Activated naive CD4-positive, alpha-beta T cell treated with anti-CD3 and anti-CD28 coated beads, Interleukin-2, amount 50 U/mL, for 72 hours (primary cell): ENCODE measurements at regions not wholly inside any gene's neighbourhood (a gene's known extent, or its start where the extent isn't known, plus 50 kb on each side); places are given as distances from the start of the nearest gene placed in this dataset.

ENCODE experiments used
- ATAC-seq, 2 donors: fragments of 150-1000 bp; cut with Tn5 transposase; 2 replicates each; pipeline ENCODE4 v1.10.0; 2021; ENCODE audit warnings: mild to moderate bottlenecking in 2 of 2, moderate library complexity in 2 of 2
- DNase-seq, 2 donors: peaks; one replicate each; pipeline ENCODE4 v3.0.0; 2021 to 2022; ENCODE audit warnings: low spot score in 2 of 2
- H3K27ac Mint-ChIP-seq, 2 donors: one replicate each; pipeline ENCODE4 v1.8.0; 2022; ENCODE audit warnings: mild to moderate bottlenecking in 2 of 2, mixed read lengths in 2 of 2
- H3K36me3 Mint-ChIP-seq, 2 donors: one replicate each; pipeline ENCODE4 v1.8.0; 2022; ENCODE audit warnings: mixed read lengths in 2 of 2
- H3K9me3 Mint-ChIP-seq, 2 donors: one replicate each; pipeline ENCODE4 v1.8.0; 2022; ENCODE audit warnings: mixed read lengths in 2 of 2

GRCh38 chr10:131656431-131656841 lies 244.4 kb upstream of the PPP2R2D start:
- no peaks in the 10 kb centered on the region for H3K9me3 Mint-ChIP-seq
- DNase-seq = no peak
- no peak for ATAC-seq
- H3K27ac Mint-ChIP-seq = no peak overlapping the region
- H3K36me3 Mint-ChIP-seq = no peaks in the 10 kb centered on the region

DNA sequence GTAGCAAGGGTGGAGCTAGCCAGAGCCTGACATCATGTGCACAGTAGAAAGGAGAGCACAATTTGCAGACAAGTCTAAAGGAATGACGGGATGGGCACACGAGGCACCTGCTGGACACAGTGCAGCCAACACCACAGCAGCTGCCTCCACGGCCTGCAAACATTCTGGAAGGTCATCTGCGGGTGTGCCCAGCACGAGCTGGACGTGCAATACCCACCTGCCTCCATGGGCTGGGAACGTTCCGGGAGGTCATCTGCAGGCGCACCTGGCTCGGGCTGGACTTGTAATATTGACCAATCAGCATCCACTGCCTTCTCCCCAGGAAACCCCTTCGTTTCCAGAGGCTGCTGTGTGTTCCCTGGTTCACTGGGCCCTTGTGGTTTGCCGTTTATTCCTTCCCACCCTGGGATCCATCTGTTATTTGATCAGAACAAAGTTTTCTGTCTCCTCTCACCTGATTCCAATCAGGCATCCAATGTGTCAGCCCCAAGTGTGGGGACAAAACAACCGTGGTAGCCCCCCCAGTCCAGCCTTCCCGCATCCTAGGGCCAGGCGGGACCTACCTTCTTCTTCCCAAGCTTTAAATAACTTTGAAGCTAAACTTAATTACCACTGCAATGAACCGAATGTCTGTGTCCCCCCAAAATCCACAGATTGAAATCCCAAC lies 243.4 kb upstream of the PPP2R2D start:
- H3K9me3 Mint-ChIP-seq = no peaks in the 10 kb centered on the region
- no peak for DNase-seq
- no peak for ATAC-seq
- H3K36me3 Mint-ChIP-seq = no peaks in the 10 kb centered on the region
- H3K27ac Mint-ChIP-seq = no peak overlapping the region

DNA sequence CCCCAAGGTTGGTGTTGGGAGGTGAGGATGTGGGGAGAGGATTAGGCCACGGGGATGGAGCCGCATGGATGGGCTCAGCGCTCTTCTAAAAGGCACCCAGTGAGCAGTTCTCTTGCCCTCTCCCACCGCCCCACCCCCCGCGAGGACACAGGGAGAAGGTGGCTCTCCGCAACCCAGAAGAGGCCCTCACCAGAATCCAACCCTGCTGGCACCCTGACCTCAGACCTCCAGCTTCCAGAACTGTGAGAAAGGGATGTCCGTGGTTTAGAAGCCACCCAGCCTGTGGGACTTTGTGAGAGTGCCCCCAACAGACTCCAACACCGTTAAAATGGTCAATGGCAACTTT lies 242.8 kb upstream of the PPP2R2D start:
- H3K27ac Mint-ChIP-seq = no peak overlapping the region

GRCh38 chr10:131658476-131659110 lies 242.2 kb upstream of the PPP2R2D start:
- Mint-ChIP-seq H3K36me3 (no peaks in the 10 kb centered on the region), H3K27ac (no peak overlapping the region)
- no peak for ATAC-seq

More for the DNA sequence above, 242.8 kb upstream of the PPP2R2D start:
- Mint-ChIP-seq H3K36me3 (no peaks in the 10 kb centered on the region), H3K9me3 (no peaks in the 10 kb centered on the region)
- no peak for DNase-seq
- ATAC-seq = no peak

GRCh38 chr10:131660427-131660826 lies 240.4 kb upstream of the PPP2R2D start:
- no peaks in the 10 kb centered on the region for H3K9me3 Mint-ChIP-seq
- no peak overlapping the region for H3K27ac Mint-ChIP-seq
- DNase-seq = no peak
- no peaks in the 10 kb centered on the region for H3K36me3 Mint-ChIP-seq
- no peak for ATAC-seq

More at GRCh38 chr10:131658476-131659110, 242.2 kb upstream of the PPP2R2D start:
- DNase-seq = no peak
- no peaks in the 10 kb centered on the region for H3K9me3 Mint-ChIP-seq

DNA sequence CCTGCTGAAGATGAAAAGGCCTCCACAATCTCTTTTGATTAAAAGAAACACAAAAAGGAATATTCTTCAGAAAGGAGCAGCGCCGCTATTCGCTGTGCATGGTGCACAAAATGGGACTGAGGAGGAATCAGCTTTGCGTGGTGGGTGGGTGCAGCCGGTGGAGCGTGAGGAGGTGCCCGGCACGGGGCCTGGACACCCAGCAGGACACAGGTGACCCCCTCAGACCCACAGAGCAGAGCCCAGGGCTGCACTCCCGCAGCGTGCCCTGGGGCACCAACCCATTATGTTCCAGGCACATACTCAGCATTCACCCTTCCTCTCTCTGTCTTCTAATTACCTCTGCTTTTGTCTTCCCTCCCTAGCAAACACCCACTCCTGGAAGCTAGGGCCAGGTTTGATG lies 238.0 kb upstream of the PPP2R2D start:
- ATAC-seq = no peak
- H3K36me3 Mint-ChIP-seq = no peaks in the 10 kb centered on the region
- H3K9me3 Mint-ChIP-seq = no peaks in the 10 kb centered on the region
- no peak for DNase-seq
- no peak overlapping the region for H3K27ac Mint-ChIP-seq

- no peak overlapping the region for H3K27ac Mint-ChIP-seq
- no peaks in the 10 kb centered on the region for H3K36me3 Mint-ChIP-seq
- DNase-seq = no peak
- H3K9me3 Mint-ChIP-seq = no peaks in the 10 kb centered on the region
- no peak for ATAC-seq
These were observed 237.5 kb upstream of the PPP2R2D start for GRCh38 chr10:131663351-131663750.

DNA sequence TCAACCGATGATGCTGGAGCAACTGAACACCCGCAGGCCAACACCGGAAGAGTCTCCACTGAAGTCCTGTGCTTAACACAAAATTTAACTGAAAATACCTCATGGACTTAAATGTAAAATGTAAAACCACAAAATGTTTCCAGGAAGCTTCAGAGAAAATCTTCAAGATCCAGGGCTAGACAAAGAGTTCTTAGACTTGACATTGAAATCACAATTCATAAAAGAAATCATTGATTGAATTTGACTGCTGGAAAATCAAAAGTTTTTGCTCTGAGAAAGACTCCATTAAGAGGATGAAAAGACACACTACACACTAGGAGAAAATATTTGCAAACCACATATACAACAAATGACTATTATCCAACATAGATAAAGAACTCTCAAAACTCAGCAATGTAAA lies 234.7 kb upstream of the PPP2R2D start:
- no peaks in the 10 kb centered on the region for H3K36me3 Mint-ChIP-seq
- DNase-seq (no peak), ATAC-seq (no peak)
- H3K27ac Mint-ChIP-seq = no peak overlapping the region
- H3K9me3 Mint-ChIP-seq = peaks cover 0 to 5% of the 10 kb centered on the region in 2 donors

- no peak overlapping the region for H3K27ac Mint-ChIP-seq
- H3K9me3 Mint-ChIP-seq = peaks cover 0 to 7% of the 10 kb centered on the region in 2 donors
- DNase-seq = no peak
- ATAC-seq = no peak
- H3K36me3 Mint-ChIP-seq = peaks cover 0 to 3% of the 10 kb centered on the region in 2 donors
These were observed 233.8 kb upstream of the PPP2R2D start for GRCh38 chr10:131667047-131667446.

GRCh38 chr10:131667561-131667960 lies 233.2 kb upstream of the PPP2R2D start:
- Mint-ChIP-seq H3K27ac (no peak overlapping the region), H3K9me3 (peaks cover 0 to 11% of the 10 kb centered on the region in 2 donors), H3K36me3 (peaks cover 0 to 5% of the 10 kb centered on the region in 2 donors)
- no peak for DNase-seq
- ATAC-seq = no peak

GRCh38 chr10:131668903-131669302 lies 231.9 kb upstream of the PPP2R2D start:
- H3K9me3 Mint-ChIP-seq = peaks cover 0 to 11% of the 10 kb centered on the region in 2 donors
- no peak overlapping the region for H3K27ac Mint-ChIP-seq
- peaks cover 0 to 5% of the 10 kb centered on the region in 2 donors for H3K36me3 Mint-ChIP-seq
- DNase-seq (no peak), ATAC-seq (no peak)

DNA sequence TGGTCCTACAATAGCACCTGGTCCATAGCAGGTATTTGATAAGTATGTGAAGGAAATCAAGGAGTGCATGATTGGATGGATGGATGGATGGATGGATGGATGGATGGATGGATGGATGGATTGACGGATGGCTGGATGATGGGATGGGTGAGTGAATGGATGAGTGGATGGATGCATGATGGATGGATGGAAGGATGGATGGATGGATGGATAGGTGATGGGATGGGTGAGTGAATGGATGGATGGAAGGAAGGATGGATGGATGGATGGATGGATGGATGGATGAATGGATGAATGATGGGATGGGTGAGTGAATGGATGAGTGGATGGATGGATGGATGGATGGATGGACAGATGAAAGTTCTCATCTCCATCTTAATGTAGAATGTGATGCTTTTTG lies 231.0 kb upstream of the PPP2R2D start:
- Mint-ChIP-seq H3K9me3 (peaks cover 0 to 11% of the 10 kb centered on the region in 2 donors), H3K27ac (no peak overlapping the region), H3K36me3 (peaks cover 0 to 5% of the 10 kb centered on the region in 2 donors)
- ATAC-seq (no peak), DNase-seq (no peak)

- Mint-ChIP-seq H3K9me3 (peaks cover 0 to 11% of the 10 kb centered on the region in 2 donors), H3K27ac (no peak overlapping the region), H3K36me3 (peaks cover 0 to 5% of the 10 kb centered on the region in 2 donors)
- ATAC-seq = no peak
- DNase-seq = no peak
These were observed 230.5 kb upstream of the PPP2R2D start for GRCh38 chr10:131670341-131670740.

- no peak overlapping the region for H3K27ac Mint-ChIP-seq
- DNase-seq (no peak), ATAC-seq (no peak)
- peaks cover 0 to 5% of the 10 kb centered on the region in 2 donors for H3K36me3 Mint-ChIP-seq
- peaks cover 0 to 11% of the 10 kb centered on the region in 2 donors for H3K9me3 Mint-ChIP-seq
These were observed 227.4 kb upstream of the PPP2R2D start for GRCh38 chr10:131673396-131673795.

GRCh38 chr10:131674130-131674529 lies 226.7 kb upstream of the PPP2R2D start:
- ATAC-seq = no peak
- Mint-ChIP-seq H3K36me3 (peaks cover 0 to 5% of the 10 kb centered on the region in 2 donors), H3K27ac (no peak overlapping the region), H3K9me3 (peaks cover 0 to 11% of the 10 kb centered on the region in 2 donors)
- DNase-seq = no peak

DNA sequence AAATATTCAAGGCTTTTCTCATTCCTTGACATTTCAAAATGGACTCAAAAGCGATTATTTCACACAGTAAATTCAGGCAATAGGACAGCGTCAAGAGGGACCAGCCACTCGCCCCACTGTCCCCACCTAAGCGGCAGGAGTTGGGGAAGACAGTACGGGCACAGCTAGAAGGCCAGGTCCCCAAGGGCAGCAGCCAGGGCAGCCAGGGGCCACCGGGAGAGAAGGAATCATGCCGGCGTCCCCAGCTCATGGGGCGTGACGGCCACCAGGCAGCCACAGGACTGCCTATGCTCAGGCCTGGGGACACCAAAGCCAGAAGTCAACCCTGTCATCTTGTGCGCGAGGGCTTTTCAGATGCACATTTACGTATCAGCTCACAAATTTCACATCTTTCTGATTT lies 225.7 kb upstream of the PPP2R2D start:
- Mint-ChIP-seq H3K9me3 (peaks cover 0 to 7% of the 10 kb centered on the region in 2 donors), H3K27ac (no peak overlapping the region), H3K36me3 (peaks cover 0 to 5% of the 10 kb centered on the region in 2 donors)
- DNase-seq (no peak), ATAC-seq (no peak)

DNA sequence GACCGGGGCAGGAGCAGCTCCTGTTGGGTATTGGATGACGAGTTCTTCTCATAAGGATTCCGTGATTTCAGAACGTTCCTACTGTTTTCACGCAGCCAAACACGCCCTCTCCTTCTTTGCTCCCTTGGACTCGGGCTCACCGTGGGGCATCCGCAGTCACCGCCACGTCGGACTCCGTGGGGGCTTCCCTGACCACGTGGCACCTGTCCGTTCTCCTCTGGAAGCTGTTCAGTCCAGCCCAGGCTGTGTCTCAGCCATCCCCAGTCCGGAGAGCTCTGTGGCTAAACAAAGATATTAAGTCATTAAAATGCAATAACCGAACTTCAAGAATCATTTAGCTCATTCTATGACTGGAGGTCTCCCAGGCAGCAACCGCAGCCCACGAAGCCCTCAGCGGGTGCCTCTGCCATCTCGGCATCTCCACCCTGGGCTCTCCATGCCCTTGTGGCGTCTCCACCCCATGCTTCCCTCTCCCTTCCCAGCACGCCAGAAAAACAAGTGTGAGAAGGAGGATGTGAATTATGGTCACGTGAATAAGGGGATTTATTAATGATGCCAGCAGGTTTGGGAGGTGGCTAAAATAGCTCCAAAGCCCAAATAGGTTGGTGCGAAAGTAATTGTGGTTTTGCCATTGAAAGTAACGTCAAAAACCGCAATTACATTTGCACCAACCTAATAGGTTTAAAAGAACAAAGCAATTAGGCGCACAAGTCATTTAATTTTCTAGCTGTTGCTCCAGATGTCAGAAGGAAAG lies 224.6 kb upstream of the PPP2R2D start:
- DNase-seq = no peak
- Mint-ChIP-seq H3K27ac (no peak overlapping the region), H3K36me3 (peaks cover 0 to 5% of the 10 kb centered on the region in 2 donors), H3K9me3 (peaks cover 0 to 7% of the 10 kb centered on the region in 2 donors)
- ATAC-seq = no peak
